ENCODE measurements at regions not wholly inside any gene's neighbourhood (a gene's known extent, or its start where the extent isn't known, plus 50 kb on each side); places are given as distances from the start of the nearest gene placed in this dataset.

- H3K4me3 ChIP-seq (ENCODE audit: low read depth, low read length): no peak overlapping the region
- TF ChIP-seq CTCF (conservative IDR thresholded peaks at IDR 0.05; ENCODE audit: low read depth, low read length): no peak
- no peak for DNase-seq (ENCODE audit: low read depth)
These were observed 88.7 kb downstream of the IGLL5 start for GRCh38 chr22:22976033-22976922.

- DNase-seq (ENCODE audit: low read depth): no peak
These were observed 90.0 kb downstream of the IGLL5 start for GRCh38 chr22:22977479-22978200.

GRCh38 chr22:22978637-22979036 lies 91.0 kb downstream of the IGLL5 start:
- TF ChIP-seq CTCF (conservative IDR thresholded peaks at IDR 0.05; ENCODE audit: low read depth, low read length): no peak
- no peak for DNase-seq (ENCODE audit: low read depth)
- no peak overlapping the region for H3K4me3 ChIP-seq (ENCODE audit: low read depth, low read length)

More at GRCh38 chr22:22977479-22978200, 90.0 kb downstream of the IGLL5 start:
- no peak overlapping the region for H3K4me3 ChIP-seq (ENCODE audit: low read depth, low read length)
- no peak for TF ChIP-seq CTCF (conservative IDR thresholded peaks at IDR 0.05; ENCODE audit: low read depth, low read length)

GRCh38 chr22:22979121-22979724 lies 91.1 kb upstream of the GNAZ start:
- no peak for TF ChIP-seq CTCF (conservative IDR thresholded peaks at IDR 0.05; ENCODE audit: low read depth, low read length)
- H3K4me3 ChIP-seq (ENCODE audit: low read depth, low read length): no peak overlapping the region
- DNase-seq (ENCODE audit: low read depth): no peak

- no peak for DNase-seq (ENCODE audit: low read depth)
- H3K4me3 ChIP-seq (ENCODE audit: low read depth, low read length): no peak overlapping the region
- no peak for TF ChIP-seq CTCF (conservative IDR thresholded peaks at IDR 0.05; ENCODE audit: low read depth, low read length)
These were observed 90.4 kb upstream of the GNAZ start for GRCh38 chr22:22979954-22980353.

GRCh38 chr22:22981670-22982571 lies 88.4 kb upstream of the GNAZ start:
- no peak for DNase-seq (ENCODE audit: low read depth)
- TF ChIP-seq CTCF (conservative IDR thresholded peaks at IDR 0.05; ENCODE audit: low read depth, low read length): no peak
- no peak overlapping the region for H3K4me3 ChIP-seq (ENCODE audit: low read depth, low read length)

Measured in choroid plexus epithelial cell (primary cell).